GM12864 (cell line): ENCODE measurements at regions not wholly inside any gene's neighbourhood (a gene's known extent, or its start where the extent isn't known, plus 50 kb on each side); places are given as distances from the start of the nearest gene placed in this dataset.

Experiments used
- DNase-seq: peaks from one replicate; pipeline ENCODE4 v3.0.0-alpha.2; 2011; ENCODE audit warnings: low read depth
- H3K4me3 ChIP-seq: 2 replicates; pipeline ENCODE4 v1.5.1; 2011; ENCODE audit warnings: mild to moderate bottlenecking, low read depth, low read length, control low read depth
- CTCF ChIP-seq: IDR thresholded peaks from 2 replicates; pipeline ENCODE4 v1.5.1; 2011; ENCODE audit warnings: low read depth, mild to moderate bottlenecking, moderate library complexity, low read length, control low read depth, inconsistent platforms; ENCODE audit errors: missing control alignments

GRCh38 chr3:127132876-127133275, 60.1 kb upstream of the PRR23E start:
- no peak for TF ChIP-seq CTCF
- no peak overlapping the region for H3K4me3 ChIP-seq
- DNase-seq = no peak

DNA sequence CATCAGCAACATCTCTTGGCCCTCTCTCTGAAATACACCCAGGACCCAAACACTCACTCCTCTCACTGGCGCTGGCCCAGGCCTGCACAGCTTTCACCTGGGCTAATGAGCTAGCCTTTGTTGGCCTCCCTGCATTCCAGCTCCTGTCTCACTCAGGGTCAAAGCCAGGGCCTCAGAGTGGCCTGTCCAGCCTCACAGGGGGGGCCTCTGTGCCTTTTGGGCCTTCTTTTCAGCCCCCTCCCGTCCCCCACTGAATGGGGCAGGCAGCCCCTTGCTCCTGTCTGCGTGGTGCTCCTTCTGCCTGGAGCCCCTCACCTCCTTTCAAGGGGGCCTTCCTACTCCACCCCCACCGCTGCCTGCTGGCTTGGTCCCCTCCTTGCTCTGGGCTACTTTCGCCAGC, 59.0 kb upstream of the PRR23E start:
- no peak for DNase-seq
- TF ChIP-seq CTCF = no peak
- no peak overlapping the region for H3K4me3 ChIP-seq

GRCh38 chr3:127134466-127134865, 58.5 kb upstream of the PRR23E start:
- TF ChIP-seq CTCF = no peak
- no peak for DNase-seq
- no peak overlapping the region for H3K4me3 ChIP-seq

GRCh38 chr3:127134887-127135240, 58.1 kb upstream of the PRR23E start:
- no peak overlapping the region for H3K4me3 ChIP-seq
- no peak for TF ChIP-seq CTCF
- DNase-seq = no peak

DNA sequence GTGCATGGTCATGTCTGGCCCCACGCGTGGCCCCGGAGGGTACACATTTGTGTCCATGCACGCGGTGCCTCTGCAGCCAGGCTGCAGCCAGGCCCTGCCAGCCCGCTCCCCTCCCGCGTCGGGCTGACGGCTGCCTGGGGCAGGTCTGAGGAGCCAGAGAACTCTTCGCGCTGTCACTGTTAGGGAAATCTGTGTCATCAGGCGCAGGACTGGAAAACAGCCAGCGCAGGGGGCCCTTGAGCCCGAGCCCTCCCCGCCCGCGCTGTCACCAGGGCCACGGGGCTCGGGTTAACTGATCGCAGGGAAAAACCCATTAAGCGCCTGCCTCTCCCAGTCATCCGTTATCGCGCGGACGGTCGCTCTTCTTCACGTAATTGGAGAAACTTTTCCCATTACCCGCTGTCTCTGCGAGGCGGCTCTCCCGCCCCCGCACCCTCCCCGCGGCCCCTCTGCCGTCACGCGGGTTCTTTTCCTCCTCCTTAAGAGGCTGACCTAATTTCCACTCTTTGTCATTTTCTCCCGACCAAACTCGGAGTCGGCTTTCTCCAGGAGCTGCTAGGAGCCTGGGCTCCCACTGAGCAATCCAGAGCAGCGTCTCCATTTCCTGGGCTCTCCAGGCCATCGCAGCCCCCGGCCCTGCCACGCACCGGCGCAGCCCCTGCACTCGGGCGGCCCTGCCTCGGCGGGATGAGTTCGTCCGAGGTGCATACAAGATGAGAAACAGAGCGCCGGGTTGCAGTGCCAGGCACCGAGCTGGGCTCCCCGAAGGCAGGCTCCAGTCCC, 57.5 kb upstream of the PRR23E start:
- H3K4me3 ChIP-seq = no peak overlapping the region
- no peak for DNase-seq
- no peak for TF ChIP-seq CTCF

- H3K4me3 ChIP-seq = no peak overlapping the region
- no peak for TF ChIP-seq CTCF
Observed at GRCh38 chr3:127136024-127136600, 56.8 kb upstream of the PRR23E start.

GRCh38 chr3:127136706-127137105, 56.2 kb upstream of the PRR23E start:
- no peak for DNase-seq
- TF ChIP-seq CTCF = no peak

More at GRCh38 chr3:127136024-127136600, 56.8 kb upstream of the PRR23E start:
- no peak for DNase-seq

More at GRCh38 chr3:127136706-127137105, 56.2 kb upstream of the PRR23E start:
- no peak overlapping the region for H3K4me3 ChIP-seq
